GM18511 (cell line): ENCODE measurements at regions not wholly inside any gene's neighbourhood (a gene's known extent, or its start where the extent isn't known, plus 50 kb on each side); places are given as distances from the start of the nearest gene placed in this dataset.
"Not testable (repeated sequence)": the region's sequence is repeated elsewhere in the genome, so short reads cannot be mapped to it uniquely, and the experiment has no call there.

Source experiments
- ATAC-seq: cut with Tn5 transposase; IDR thresholded peaks from one replicate; pipeline ENCODE4 v1.9.1; 2021; ENCODE audit warnings: mild to moderate bottlenecking, moderate library complexity; ENCODE audit not compliant: unreplicated experiment

GRCh38 chr11:23134627-23135026 is 274.4 kb upstream of the CCDC179 start:
- ATAC-seq = no peak

- ATAC-seq = no peak
Measured at GRCh38 chr11:23138761-23139160, 278.5 kb upstream of the CCDC179 start.

DNA sequence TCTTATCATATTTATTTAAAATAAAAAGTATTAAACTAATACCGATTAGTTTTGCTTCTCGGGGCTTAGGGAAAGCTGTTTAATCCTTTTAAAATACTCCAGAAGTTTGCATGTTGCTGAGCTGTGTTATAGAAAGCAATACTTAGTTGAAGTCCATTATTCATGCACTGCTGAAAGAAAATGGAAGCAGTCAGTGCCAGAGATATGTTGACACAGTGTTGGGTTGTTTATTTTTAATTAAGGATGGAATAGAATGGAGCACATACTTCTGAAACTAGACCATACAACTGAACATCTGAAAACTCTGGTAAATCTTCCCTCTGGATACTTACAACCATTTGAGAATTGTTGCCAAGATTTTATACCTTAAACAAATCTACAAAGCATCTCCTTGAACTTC is 282.7 kb upstream of the CCDC179 start:
- no peak for ATAC-seq

DNA sequence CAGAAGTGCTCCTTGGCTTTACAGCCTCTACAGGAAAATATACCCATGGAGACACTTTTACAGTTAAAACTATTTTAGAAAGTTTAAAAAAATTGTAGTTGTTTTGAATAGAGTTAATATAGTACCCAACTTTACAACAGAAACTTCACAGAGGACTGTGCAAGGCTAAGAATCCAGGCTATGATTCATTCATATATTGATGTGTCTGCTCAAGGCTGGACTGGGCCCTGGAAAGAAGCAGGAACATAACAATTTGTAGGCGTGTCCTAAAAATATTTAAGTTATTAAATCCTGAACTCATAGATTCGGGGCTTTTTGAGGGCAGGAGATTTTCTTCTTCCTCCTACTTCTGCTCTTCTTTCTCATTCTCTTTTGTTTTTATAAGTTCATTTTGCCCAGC is 291.5 kb upstream of the CCDC179 start:
- ATAC-seq = no peak

- no peak for ATAC-seq
Measured at GRCh38 chr11:23155503-23155902, 295.2 kb upstream of the CCDC179 start.

GRCh38 chr11:23164022-23164421 is 303.7 kb upstream of the CCDC179 start:
- no peak for ATAC-seq

DNA sequence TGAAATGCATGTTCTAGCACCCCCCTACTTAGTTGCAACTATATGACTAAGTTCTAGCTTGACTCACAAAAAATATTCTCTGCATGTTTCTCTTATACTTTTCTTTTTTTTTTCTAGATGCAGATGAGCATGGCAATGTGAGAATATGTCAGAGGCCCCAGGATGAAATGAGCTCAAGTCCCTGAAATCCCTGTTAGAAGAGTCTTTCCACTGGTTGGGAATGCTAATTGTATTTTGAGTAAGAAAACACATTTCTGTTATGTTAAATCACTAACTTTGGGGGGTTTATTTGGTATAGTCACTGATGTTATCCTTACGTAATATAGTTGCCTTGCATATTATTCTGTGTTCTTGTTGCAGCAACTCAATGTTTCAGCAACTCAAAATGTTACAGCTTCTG is 306.1 kb upstream of the CCDC179 start:
- no peak for ATAC-seq

- ATAC-seq = no peak
Measured at GRCh38 chr11:23179609-23180008, 319.3 kb upstream of the CCDC179 start.

GRCh38 chr11:23181022-23181807 is 320.9 kb upstream of the CCDC179 start:
- ATAC-seq = no peak

DNA sequence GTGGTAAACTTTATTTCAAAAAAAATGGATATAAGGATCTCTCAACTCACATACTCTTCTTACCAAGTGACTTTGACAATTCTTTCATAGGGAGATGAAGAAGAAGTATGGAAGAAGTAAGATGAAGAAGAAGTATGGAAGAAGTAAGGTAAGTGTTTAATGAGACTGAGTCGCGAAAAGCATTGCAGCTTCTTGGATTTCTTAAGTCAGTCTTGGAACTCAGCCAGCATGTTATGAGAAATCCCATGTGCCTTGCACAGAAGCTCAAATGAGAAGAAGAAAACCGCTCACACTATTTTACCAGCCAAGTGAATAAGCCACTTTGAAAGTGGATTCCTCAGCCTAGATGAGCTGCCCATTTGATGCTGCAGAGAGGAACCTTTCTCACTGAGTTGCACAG is 332.0 kb upstream of the CCDC179 start:
- ATAC-seq = no peak

DNA sequence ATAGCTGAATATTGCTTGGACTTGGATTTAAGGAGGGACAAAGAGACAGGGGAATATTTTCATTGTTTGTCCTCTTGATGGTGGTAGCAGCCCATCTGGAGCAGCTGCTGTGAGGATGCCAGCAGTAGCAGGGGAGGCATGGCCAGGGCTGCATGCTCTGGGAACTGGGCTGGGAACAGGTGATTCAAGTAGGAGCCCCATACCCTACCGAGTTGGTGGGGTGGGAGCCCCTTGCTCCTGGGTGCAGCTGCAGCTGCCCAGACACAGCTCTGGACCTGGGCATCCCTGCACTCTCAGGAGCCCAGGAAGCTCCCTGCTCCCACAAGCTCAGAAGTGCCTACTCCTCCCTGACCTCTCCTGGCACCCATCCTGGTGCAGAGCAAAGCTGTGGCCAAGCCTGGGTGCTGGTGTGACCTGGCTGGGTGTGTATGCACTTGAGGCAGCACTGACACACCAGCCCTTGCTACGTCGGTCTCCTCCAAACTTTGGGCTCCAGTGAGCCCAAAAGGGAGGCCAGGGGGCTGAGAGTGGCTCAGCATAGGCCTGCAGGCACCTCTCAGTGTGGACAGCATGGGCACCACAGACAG is 341.8 kb upstream of the CCDC179 start:
- ATAC-seq = no peak

DNA sequence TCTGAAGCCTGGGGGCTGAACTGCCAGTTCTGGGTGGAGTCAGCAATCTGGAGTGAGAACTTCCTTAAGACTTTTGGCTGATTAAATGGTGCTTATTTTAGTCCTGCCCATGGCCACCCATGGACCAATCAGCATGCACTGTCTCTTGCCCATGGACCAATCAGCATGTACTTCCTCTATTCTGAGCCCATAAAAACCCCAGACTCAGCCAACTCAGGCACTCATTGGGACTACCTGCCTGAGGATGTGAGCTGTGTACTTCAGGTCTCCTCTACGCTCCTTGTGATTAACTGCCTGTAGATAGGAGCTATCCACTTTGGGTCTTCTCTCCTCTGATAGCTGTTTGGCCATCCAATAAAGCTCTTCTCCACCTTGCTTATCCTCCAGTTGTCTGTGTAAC is 342.3 kb upstream of the CCDC179 start:
- no peak for ATAC-seq

GRCh38 chr11:23205156-23205871 is 345.0 kb upstream of the CCDC179 start:
- no peak for ATAC-seq

- ATAC-seq = no peak
Measured at GRCh38 chr11:23206741-23207336, 346.6 kb upstream of the CCDC179 start.

GRCh38 chr11:23211221-23211620 is 350.9 kb upstream of the CCDC179 start:
- ATAC-seq = no peak

- no peak for ATAC-seq
Measured at GRCh38 chr11:23212807-23213206, 352.5 kb upstream of the CCDC179 start.

- ATAC-seq = no peak
Measured at GRCh38 chr11:23217072-23217471, 356.8 kb upstream of the CCDC179 start.

- ATAC-seq = not testable (repeated sequence)
Measured at GRCh38 chr11:23220086-23220485, 359.8 kb upstream of the CCDC179 start.

DNA sequence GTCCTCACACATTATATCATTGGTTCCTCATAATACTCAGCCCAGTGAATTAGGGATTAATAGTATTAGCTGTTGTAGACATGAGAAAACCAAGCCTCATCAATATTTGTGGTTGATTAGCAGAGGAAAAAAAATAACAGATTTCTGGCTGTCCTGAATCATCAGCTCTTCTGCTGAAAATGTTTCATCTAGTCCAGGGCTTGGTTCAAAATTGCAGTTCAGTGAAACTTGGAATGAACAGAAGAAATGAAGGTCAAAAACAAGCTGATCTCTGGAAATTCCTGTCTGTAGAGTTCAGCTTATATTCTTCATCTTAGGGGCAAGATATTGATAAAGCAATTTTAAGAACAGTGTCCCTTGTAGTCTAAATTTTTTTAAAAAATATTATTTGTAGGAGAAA is 361.1 kb upstream of the CCDC179 start:
- ATAC-seq = no peak

DNA sequence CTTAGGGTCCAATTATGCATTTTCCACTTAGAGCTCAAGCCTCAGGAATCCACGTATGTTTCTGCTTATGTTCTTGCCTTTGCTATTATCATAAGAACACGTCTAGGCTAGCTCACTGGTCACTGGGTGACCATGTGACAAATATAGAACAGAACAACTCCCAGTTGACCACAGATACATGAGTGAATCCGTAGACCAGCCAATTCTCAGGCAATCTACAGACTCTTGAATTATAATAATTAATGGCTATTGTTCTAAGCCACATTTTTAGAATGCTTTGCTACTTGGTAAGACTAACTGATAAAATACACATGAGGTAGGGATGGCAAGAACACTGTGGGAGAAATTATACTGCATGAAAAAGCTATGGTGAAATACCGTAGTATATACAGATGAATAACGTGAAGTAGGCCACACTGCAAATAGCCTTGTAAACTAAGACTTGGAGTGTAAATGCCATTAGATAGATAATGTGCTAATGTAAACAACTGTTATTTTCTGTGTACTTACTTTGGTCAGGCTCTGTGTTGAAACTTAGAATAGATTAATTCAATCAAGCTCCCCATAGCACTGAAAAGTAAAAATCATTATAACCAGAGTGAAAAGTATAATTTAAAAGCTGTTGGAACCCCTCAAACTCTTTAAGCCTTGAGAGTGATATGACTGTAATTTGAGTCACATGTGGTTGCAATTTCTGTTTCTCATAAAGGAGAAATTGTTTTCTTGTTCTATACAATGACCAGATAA is 366.2 kb upstream of the CCDC179 start:
- ATAC-seq = no peak

DNA sequence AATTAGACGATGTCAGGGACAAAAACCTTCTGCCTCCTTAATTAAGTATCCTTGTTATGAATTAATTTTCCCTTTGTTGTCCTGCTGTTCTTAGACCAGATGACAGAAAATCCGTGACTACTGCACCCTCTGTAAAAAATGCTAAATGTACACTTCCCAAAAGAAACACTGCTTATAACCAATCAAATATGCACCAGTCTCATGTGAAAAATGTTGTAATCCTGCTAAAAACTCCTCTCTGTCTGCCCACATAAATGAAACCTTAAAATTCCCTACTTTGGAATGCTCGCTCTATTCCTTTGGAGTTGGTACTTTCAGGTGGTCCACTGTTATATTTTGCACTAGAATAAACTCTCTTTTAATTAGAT is 366.8 kb upstream of the CCDC179 start:
- no peak for ATAC-seq
